ENCODE measurements at regions not wholly inside any gene's neighbourhood (a gene's known extent, or its start where the extent isn't known, plus 50 kb on each side); places are given as distances from the start of the nearest gene placed in this dataset.

DNA sequence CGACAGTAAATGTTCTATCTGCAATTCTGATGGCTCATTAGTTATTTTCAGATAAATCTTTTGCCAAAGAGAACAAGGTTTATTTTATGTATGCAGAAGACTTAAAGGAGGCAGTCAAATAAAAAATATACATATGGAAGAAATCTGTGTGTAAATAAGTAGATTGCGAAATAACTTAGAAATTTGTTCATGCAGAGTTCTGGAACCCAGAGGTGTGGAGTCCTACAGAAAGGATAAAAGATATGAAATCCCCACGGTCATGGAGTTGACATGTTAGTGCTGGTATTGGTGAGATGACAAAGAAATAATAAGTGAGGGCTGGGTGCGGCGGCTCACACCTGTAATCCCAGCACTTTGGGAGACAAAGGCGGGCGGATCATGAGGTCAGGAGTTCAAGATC lies 111.2 kb upstream of the CFAP20DC start:
- TF ChIP-seq, protein P1, sequence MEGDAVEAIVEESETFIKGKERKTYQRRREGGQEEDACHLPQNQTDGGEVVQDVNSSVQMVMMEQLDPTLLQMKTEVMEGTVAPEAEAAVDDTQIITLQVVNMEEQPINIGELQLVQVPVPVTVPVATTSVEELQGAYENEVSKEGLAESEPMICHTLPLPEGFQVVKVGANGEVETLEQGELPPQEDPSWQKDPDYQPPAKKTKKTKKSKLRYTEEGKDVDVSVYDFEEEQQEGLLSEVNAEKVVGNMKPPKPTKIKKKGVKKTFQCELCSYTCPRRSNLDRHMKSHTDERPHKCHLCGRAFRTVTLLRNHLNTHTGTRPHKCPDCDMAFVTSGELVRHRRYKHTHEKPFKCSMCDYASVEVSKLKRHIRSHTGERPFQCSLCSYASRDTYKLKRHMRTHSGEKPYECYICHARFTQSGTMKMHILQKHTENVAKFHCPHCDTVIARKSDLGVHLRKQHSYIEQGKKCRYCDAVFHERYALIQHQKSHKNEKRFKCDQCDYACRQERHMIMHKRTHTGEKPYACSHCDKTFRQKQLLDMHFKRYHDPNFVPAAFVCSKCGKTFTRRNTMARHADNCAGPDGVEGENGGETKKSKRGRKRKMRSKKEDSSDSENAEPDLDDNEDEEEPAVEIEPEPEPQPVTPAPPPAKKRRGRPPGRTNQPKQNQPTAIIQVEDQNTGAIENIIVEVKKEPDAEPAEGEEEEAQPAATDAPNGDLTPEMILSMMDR (conservative IDR thresholded peaks at IDR 0.05), result no peak
- no peak for TF ChIP-seq EZH2 (IDR thresholded peaks at IDR 0.05; ENCODE audit: low read depth)

All from PC-9 (cell line).